GM23248 (cell line): ENCODE measurements at regions not wholly inside any gene's neighbourhood (a gene's known extent, or its start where the extent isn't known, plus 50 kb on each side); places are given as distances from the start of the nearest gene placed in this dataset.

ENCODE experiments used
- EZH2 ChIP-seq: fragments of 200-600 bp; sonication (generic); IDR thresholded peaks from 2 replicates; pipeline ENCODE4 v1.6.1; 2018; ENCODE audit warnings: antibody characterized with exemption, mild to moderate bottlenecking; ENCODE audit not compliant: insufficient read depth, poor library complexity, severe bottlenecking
- EZH2phosphoT487 ChIP-seq: fragments of 200-600 bp; sonication (generic); IDR thresholded peaks from 2 replicates; pipeline ENCODE4 v1.6.1; 2018; ENCODE audit warnings: antibody characterized with exemption, moderate library complexity, mild to moderate bottlenecking, low read depth; ENCODE audit not compliant: insufficient read depth

- TF ChIP-seq EZH2 = no peak
- TF ChIP-seq EZH2phosphoT487 = no peak
These were observed 157.8 kb upstream of the SALL4 start for GRCh38 chr20:51960047-51960675.
